ENCODE measurements at regions not wholly inside any gene's neighbourhood (a gene's known extent, or its start where the extent isn't known, plus 50 kb on each side); places are given as distances from the start of the nearest gene placed in this dataset.

- no peak for TF ChIP-seq CTCF (IDR thresholded peaks at IDR 0.05; ENCODE audit: low read depth, low read length)
- H3K4me3 ChIP-seq (ENCODE audit: low read depth, low read length) = no peak overlapping the region
- in situ Hi-C loops (cut with HindIII; ENCODE audit: low sequenced_read_pairs) = no loop called here
- DNase-seq (ENCODE audit: low read depth, low spot score) = peak; percentile 25
Measured at GRCh38 chr4:33088713-33089112, 2368.5 kb downstream of the PCDH7 start.

GRCh38 chr4:33090910-33091309 is 2370.7 kb downstream of the PCDH7 start:
- TF ChIP-seq CTCF (IDR thresholded peaks at IDR 0.05; ENCODE audit: low read depth, low read length) = no peak
- no peak for DNase-seq (ENCODE audit: low read depth, low spot score)
- H3K4me3 ChIP-seq (ENCODE audit: low read depth, low read length) = no peak overlapping the region
- in situ Hi-C loops (cut with HindIII; ENCODE audit: low sequenced_read_pairs) = no loop called here

GRCh38 chr4:33091961-33092360 is 2371.8 kb downstream of the PCDH7 start:
- in situ Hi-C loops (cut with HindIII; ENCODE audit: low sequenced_read_pairs) = no loop called here
- H3K4me3 ChIP-seq (ENCODE audit: low read depth, low read length) = no peak overlapping the region
- DNase-seq (ENCODE audit: low read depth, low spot score) = no peak

DNA sequence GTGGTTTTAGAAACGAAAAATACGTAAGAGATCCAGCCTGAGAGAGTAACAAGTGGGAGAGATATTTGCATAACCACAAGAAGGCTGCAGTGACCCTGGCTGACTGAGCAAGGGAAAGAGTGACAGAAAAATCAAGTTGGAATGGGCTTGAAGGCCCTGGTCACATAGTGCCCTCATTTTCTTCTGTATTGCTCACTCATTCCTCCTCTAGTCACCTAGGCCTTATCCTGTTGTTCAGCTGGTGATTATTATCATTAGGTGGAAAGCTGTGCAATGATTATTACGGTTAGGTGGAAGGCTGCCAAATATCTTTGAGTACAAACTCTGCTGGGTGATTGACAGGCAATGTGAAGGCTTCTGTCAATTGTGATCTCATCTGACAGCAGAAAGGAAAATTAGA is 2384.1 kb downstream of the PCDH7 start:
- TF ChIP-seq CTCF (IDR thresholded peaks at IDR 0.05; ENCODE audit: low read depth, low read length) = no peak
- in situ Hi-C loops (cut with HindIII; ENCODE audit: low sequenced_read_pairs) = no loop called here

More at GRCh38 chr4:33091961-33092360, 2371.8 kb downstream of the PCDH7 start:
- no peak for TF ChIP-seq CTCF (IDR thresholded peaks at IDR 0.05; ENCODE audit: low read depth, low read length)

DNA sequence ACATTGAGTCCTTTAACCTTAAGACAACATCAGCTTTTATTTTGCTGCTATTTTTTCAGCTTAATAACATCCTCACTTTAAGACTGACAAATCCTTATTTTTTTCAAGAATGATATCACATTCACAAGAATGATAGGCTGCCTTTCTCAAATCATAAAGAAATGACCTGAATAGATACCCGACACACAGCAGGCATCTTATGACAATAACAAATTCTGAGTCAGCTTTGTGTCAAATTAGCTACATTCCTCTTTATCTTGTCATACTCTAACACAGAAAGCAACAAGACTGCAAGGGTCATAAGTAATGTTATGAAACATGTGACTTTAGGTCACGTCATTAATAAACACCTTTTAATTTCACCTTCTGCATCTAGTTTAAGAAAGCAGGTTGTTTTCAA is 2387.6 kb downstream of the PCDH7 start:
- in situ Hi-C loops (cut with HindIII; ENCODE audit: low sequenced_read_pairs) = no loop called here

More for the DNA sequence above, 2384.1 kb downstream of the PCDH7 start:
- H3K4me3 ChIP-seq (ENCODE audit: low read depth, low read length) = no peak overlapping the region
- DNase-seq (ENCODE audit: low read depth, low spot score) = no peak

DNA sequence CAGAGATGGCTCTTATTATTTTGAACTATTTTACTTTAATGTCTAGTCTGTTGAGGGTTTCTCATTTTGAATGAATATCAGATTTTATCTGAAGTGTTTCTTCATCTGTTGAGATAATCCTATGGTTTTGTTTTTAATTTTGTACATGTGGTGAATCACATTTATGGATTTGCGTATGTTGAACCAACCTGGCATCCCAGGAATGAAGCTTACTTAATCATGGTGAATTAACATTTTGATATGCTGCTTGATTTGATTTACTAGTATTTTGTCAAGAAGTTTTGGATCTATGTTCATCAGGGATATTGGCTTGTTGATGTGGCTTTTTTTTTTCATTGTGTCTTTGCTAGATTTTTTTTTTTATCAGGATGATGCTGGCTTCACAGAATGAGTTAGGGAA is 2390.9 kb downstream of the PCDH7 start:
- DNase-seq (ENCODE audit: low read depth, low spot score) = no peak
- TF ChIP-seq CTCF (IDR thresholded peaks at IDR 0.05; ENCODE audit: low read depth, low read length) = no peak
- H3K4me3 ChIP-seq (ENCODE audit: low read depth, low read length) = no peak overlapping the region
- in situ Hi-C loops (cut with HindIII; ENCODE audit: low sequenced_read_pairs) = no loop called here

More for the DNA sequence above, 2387.6 kb downstream of the PCDH7 start:
- H3K4me3 ChIP-seq (ENCODE audit: low read depth, low read length) = no peak overlapping the region
- no peak for TF ChIP-seq CTCF (IDR thresholded peaks at IDR 0.05; ENCODE audit: low read depth, low read length)
- DNase-seq (ENCODE audit: low read depth, low spot score) = no peak

DNA sequence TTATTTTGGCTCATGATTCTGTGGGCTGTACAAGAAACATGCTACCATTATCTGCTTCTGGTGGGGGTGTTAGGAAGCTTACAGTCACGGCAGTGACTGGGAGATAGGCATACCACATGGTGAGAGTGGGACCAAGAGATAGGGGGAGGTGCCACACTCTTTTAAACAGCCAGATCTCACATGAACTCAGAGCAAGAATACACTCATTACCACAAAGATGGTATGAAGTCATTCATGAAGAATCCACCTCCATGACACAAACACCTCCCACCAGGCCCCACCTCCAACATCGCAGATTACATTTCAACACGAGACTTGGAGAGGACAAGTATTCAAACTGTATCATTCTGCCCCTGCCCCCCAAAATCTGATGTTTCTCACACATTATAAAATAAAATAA is 2396.7 kb downstream of the PCDH7 start:
- in situ Hi-C loops (cut with HindIII; ENCODE audit: low sequenced_read_pairs) = no loop called here

More for the DNA sequence above, 2396.7 kb downstream of the PCDH7 start:
- no peak overlapping the region for H3K4me3 ChIP-seq (ENCODE audit: low read depth, low read length)
- no peak for DNase-seq (ENCODE audit: low read depth, low spot score)
- TF ChIP-seq CTCF (IDR thresholded peaks at IDR 0.05; ENCODE audit: low read depth, low read length) = no peak

All from astrocyte of the spinal cord (primary cell).